ENCODE measurements at regions not wholly inside any gene's neighbourhood (a gene's known extent, or its start where the extent isn't known, plus 50 kb on each side); places are given as distances from the start of the nearest gene placed in this dataset.

DNA sequence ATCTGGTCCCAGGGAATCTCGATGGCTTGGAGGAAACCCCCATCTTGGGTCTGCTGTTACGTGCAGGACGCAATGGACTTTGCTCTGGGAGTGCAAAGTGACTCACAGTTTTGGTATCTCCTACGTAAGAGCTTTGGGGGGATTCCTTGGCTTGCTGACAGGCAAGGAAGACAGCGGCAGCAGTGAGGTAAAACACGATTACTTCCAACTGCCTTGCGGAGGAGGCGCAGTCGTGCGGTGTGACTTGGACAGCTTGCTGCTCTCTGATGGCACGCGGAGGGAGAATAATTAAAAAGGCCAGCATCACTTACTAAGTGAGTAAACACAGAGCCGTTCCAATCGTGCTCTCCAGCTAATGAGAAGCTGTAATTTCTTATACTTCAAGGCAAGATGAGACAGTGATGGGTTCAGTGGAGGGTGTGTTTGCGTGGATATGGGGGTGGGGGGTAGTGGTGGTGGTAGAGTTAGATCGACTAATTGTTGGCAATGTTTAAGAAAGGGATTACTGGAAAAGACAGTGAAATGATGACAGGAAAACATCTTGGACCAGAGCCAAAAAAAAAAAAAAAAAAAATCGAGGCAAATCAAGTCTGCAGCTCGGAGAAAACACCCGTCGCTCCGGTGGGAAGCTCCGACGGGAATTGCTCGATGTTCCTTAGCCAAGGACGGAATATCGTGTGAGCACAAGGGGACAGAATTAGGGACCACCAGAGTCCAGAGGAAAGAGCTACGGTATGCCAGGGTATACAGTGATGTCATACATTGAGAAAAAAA lies 184.8 kb upstream of the ZFHX3 start:
- Histone ChIP-seq H3K9ac (ENCODE audit: low read length) (no peak overlapping the region), H3K36me3 (ENCODE audit: control insufficient read depth, insufficient read depth, low read length) (no peaks in the 10 kb centered on the region), H3K4me3 (ENCODE audit: low read length) (no peak overlapping the region), H3K9me3 (ENCODE audit: control insufficient read depth, low read length) (no peaks in the 10 kb centered on the region), H3K27me3 (ENCODE audit: control insufficient read depth, insufficient read depth, low read length) (peaks cover 4% of the 10 kb centered on the region), H3K4me1 (ENCODE audit: control insufficient read depth, insufficient read depth, low read length) (peaks cover 6% of the 10 kb centered on the region)

DNA sequence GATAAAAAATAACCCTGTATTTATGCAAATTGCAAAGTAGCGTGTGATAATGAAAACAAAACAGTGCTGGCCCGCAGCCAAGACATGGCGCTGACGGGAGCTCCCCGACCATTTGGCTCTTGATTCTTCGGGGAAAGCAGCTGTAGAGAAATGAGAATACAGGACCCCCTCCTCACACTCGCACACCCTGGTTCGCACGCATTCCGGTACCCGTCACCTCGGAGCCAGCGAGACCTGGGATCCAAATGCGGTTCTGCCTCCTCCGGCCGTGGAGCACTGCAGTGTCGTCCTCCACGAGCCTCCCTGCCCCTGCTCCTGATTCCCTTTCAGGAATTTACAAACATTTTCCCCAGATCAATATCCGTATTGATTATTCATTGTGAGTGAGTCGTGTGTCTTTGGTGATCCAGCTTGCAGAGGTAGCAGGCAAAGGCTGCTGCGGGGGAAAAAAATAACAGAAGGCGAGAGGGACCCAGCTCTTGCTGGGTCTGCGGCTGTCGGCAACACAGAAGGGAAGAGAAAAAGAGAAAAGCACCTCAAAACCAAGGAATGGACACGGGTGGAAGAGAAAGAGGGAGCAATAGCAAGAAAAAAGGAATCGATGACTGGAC lies 184.1 kb upstream of the ZFHX3 start:
- Histone ChIP-seq H3K4me1 (ENCODE audit: control insufficient read depth, insufficient read depth, low read length) (peaks cover 6% of the 10 kb centered on the region), H3K4me3 (ENCODE audit: low read length) (no peak overlapping the region), H3K9me3 (ENCODE audit: control insufficient read depth, low read length) (no peaks in the 10 kb centered on the region), H3K36me3 (ENCODE audit: control insufficient read depth, insufficient read depth, low read length) (no peaks in the 10 kb centered on the region), H3K9ac (ENCODE audit: low read length) (no peak overlapping the region), H3K27me3 (ENCODE audit: control insufficient read depth, insufficient read depth, low read length) (peaks cover 4% of the 10 kb centered on the region)

DNA sequence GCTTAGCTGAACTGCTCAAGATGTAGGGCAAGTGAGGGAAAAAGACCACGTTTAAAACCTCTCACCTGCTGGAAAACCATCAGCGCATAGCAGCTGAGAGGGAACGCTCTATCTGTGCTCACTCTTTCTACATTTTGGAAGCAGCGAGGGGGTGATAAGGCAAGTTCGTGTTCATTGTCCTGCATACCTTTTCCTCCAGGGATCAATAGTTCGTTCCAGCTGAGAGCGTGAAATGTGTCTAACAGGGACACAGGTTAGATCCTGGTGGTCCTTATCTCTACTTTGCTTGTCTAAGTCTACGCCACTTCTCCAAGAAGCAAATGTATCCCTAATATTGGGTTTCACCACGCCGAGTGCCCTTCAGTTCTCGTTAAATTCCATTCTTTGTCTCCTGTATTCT lies 183.5 kb upstream of the ZFHX3 start:
- H3K4me3 ChIP-seq (ENCODE audit: low read length), result no peak overlapping the region
- peaks cover 4% of the 10 kb centered on the region for H3K27me3 ChIP-seq (ENCODE audit: control insufficient read depth, insufficient read depth, low read length)
- H3K4me1 ChIP-seq (ENCODE audit: control insufficient read depth, insufficient read depth, low read length), result peaks cover 6% of the 10 kb centered on the region
- H3K9me3 ChIP-seq (ENCODE audit: control insufficient read depth, low read length), result no peaks in the 10 kb centered on the region
- no peak overlapping the region for H3K9ac ChIP-seq (ENCODE audit: low read length)
- no peaks in the 10 kb centered on the region for H3K36me3 ChIP-seq (ENCODE audit: control insufficient read depth, insufficient read depth, low read length)

DNA sequence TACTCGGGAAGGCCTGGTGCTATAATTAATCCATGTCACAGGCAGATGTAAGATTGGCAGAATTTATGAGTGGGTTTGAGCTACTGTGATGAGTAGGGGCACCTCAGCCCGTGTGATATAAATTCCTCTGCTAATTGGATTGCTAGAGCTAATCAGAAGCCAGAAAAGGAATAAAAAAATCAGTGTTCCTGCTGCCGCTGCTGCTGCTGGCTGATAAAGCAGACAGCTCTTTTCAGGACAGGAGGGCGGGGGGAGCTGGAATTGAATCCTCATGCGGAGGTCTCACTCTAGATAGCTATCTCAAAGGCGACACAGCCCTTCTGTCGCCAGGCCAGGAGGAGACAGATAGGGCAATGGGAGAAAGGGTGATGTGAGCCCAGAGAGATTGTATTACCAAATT lies 182.7 kb upstream of the ZFHX3 start:
- Histone ChIP-seq H3K4me3 (ENCODE audit: low read length) (no peak overlapping the region), H3K9ac (ENCODE audit: low read length) (no peak overlapping the region), H3K9me3 (ENCODE audit: control insufficient read depth, low read length) (no peaks in the 10 kb centered on the region), H3K27me3 (ENCODE audit: control insufficient read depth, insufficient read depth, low read length) (peaks cover 4% of the 10 kb centered on the region), H3K4me1 (ENCODE audit: control insufficient read depth, insufficient read depth, low read length) (peaks cover 6% of the 10 kb centered on the region), H3K36me3 (ENCODE audit: control insufficient read depth, insufficient read depth, low read length) (no peaks in the 10 kb centered on the region)

DNA sequence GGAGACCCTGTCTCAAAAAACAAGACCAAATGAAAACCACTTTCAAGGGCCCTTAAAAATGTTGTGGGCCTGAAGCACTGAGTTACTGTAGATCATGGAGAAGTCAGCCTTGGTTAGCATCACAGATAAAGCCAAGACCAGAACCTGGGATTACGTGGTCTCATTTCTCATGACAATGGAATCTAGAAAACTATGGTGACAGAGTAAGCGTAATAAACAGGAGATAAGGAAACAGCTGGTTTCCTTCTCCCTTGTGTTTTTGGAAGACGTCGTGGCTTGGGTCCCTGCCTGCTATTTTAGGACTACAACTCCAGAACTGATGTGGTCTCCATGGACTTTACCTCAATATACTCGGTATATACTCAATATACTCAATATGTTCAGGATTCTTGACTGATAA lies 180.7 kb upstream of the ZFHX3 start:
- Histone ChIP-seq H3K4me3 (ENCODE audit: low read length) (no peak overlapping the region), H3K9me3 (ENCODE audit: control insufficient read depth, low read length) (no peaks in the 10 kb centered on the region), H3K36me3 (ENCODE audit: control insufficient read depth, insufficient read depth, low read length) (no peaks in the 10 kb centered on the region), H3K27me3 (ENCODE audit: control insufficient read depth, insufficient read depth, low read length) (peaks cover 4% of the 10 kb centered on the region), H3K4me1 (ENCODE audit: control insufficient read depth, insufficient read depth, low read length) (peaks cover 6% of the 10 kb centered on the region), H3K9ac (ENCODE audit: low read length) (no peak overlapping the region)

DNA sequence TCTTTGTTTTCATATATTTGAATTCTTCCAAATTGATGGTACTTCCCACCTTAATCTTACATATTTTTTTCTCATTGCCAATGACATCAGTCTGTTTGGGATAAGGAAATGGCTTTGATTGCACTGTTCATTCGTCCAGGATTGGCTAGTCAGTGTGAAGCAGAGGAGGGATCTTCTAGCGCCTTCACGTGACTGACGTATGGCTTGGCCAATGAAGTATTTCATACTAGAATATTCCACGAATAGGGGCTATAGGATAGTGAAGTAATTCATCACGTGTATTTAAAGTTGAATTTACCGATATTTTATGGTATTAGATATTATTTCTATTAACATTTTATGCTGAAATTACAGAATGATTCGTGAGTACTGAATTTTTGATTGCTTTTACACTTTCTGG lies 178.7 kb upstream of the ZFHX3 start:
- Histone ChIP-seq H3K4me3 (ENCODE audit: low read length) (no peak overlapping the region), H3K36me3 (ENCODE audit: control insufficient read depth, insufficient read depth, low read length) (no peaks in the 10 kb centered on the region), H3K9ac (ENCODE audit: low read length) (no peak overlapping the region), H3K27me3 (ENCODE audit: control insufficient read depth, insufficient read depth, low read length) (no peaks in the 10 kb centered on the region), H3K4me1 (ENCODE audit: control insufficient read depth, insufficient read depth, low read length) (no peaks in the 10 kb centered on the region), H3K9me3 (ENCODE audit: control insufficient read depth, low read length) (no peaks in the 10 kb centered on the region)

DNA sequence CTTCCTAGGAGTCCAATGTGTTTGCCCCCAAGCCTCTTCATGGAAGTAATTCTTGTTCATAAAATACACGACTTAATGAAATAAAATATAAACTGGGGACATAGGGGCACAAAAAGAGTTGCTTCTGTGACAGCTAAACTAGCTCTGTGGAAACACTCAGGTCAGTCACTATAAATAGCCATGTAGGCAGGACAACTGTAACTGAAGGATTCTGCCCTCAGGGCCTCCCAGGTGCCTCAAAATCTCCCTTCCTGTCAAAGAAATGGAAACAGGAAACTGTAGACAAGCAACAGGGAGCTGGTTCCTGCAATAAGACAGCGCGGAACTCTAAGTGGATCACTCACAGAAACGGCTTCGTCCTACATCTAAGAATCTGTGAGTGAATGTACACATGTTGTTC lies 178.1 kb upstream of the ZFHX3 start:
- Histone ChIP-seq H3K36me3 (ENCODE audit: control insufficient read depth, insufficient read depth, low read length) (no peaks in the 10 kb centered on the region), H3K4me3 (ENCODE audit: low read length) (no peak overlapping the region), H3K9me3 (ENCODE audit: control insufficient read depth, low read length) (no peaks in the 10 kb centered on the region), H3K4me1 (ENCODE audit: control insufficient read depth, insufficient read depth, low read length) (no peaks in the 10 kb centered on the region), H3K9ac (ENCODE audit: low read length) (no peak overlapping the region), H3K27me3 (ENCODE audit: control insufficient read depth, insufficient read depth, low read length) (no peaks in the 10 kb centered on the region)

DNA sequence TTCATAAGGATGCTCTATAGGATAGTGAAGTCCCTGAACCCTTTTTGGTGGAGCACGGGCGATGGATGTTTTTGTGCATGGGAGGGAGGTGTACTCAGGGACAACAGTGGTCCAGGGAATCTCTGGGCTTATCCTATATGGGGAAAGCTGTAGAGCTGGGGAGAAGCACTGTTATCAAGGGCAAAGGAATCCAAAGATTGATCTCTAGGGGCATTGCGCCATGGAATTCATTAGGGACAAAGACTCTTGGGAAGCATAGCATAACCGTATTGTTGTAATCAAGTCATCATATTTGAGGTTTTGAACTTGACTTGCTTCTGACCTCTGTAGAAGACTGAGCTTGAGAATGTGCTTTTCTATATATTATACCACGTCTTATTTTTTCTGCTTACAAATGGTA lies 172.9 kb upstream of the ZFHX3 start:
- Histone ChIP-seq H3K4me1 (ENCODE audit: control insufficient read depth, insufficient read depth, low read length) (no peaks in the 10 kb centered on the region), H3K9ac (ENCODE audit: low read length) (no peak overlapping the region), H3K9me3 (ENCODE audit: control insufficient read depth, low read length) (no peaks in the 10 kb centered on the region), H3K4me3 (ENCODE audit: low read length) (no peak overlapping the region), H3K36me3 (ENCODE audit: control insufficient read depth, insufficient read depth, low read length) (no peaks in the 10 kb centered on the region), H3K27me3 (ENCODE audit: control insufficient read depth, insufficient read depth, low read length) (no peaks in the 10 kb centered on the region)

DNA sequence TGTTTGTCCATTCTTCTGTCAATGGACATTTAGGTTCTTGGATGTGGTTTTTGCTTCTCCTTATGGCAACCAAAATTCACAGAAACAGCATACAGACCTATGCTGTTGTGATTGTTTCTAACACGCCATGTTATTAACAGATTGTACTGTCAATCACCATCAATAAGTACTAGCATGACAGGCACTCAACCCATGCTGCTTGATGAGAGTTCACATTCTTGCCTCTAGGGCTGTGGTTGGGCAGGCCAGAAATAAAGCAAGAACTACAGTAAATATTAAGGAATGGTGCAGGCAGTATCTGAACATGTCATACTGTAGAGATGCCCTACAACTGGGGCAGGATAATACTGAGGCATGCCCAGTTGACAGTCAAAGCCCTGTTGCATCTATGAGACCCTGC lies 171.2 kb upstream of the ZFHX3 start:
- Histone ChIP-seq H3K9ac (ENCODE audit: low read length) (no peak overlapping the region), H3K27me3 (ENCODE audit: control insufficient read depth, insufficient read depth, low read length) (no peaks in the 10 kb centered on the region), H3K36me3 (ENCODE audit: control insufficient read depth, insufficient read depth, low read length) (no peaks in the 10 kb centered on the region), H3K9me3 (ENCODE audit: control insufficient read depth, low read length) (no peaks in the 10 kb centered on the region), H3K4me3 (ENCODE audit: low read length) (no peak overlapping the region), H3K4me1 (ENCODE audit: control insufficient read depth, insufficient read depth, low read length) (no peaks in the 10 kb centered on the region)

DNA sequence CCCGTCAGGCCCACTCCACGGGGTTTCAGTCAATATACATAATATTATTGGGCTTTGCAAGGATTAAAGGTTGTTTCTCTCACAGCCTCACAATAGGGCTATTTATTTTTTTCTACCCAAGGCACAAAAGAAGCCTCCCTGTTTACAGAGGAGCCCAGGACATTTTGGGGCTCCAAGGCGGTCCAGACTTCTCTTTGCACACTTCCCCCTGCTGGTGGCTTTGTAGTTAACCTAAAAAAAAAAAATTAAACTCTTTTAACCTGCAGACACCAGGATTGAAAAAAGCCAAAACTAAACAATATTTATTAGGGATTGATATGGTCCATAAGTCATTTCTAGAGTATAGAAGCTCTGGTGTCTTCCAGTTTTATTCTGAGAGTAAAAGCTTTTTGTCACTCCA lies 169.7 kb upstream of the ZFHX3 start:
- Histone ChIP-seq H3K9me3 (ENCODE audit: control insufficient read depth, low read length) (no peaks in the 10 kb centered on the region), H3K4me3 (ENCODE audit: low read length) (no peak overlapping the region), H3K4me1 (ENCODE audit: control insufficient read depth, insufficient read depth, low read length) (no peaks in the 10 kb centered on the region), H3K27me3 (ENCODE audit: control insufficient read depth, insufficient read depth, low read length) (no peaks in the 10 kb centered on the region), H3K9ac (ENCODE audit: low read length) (no peak overlapping the region), H3K36me3 (ENCODE audit: control insufficient read depth, insufficient read depth, low read length) (no peaks in the 10 kb centered on the region)

DNA sequence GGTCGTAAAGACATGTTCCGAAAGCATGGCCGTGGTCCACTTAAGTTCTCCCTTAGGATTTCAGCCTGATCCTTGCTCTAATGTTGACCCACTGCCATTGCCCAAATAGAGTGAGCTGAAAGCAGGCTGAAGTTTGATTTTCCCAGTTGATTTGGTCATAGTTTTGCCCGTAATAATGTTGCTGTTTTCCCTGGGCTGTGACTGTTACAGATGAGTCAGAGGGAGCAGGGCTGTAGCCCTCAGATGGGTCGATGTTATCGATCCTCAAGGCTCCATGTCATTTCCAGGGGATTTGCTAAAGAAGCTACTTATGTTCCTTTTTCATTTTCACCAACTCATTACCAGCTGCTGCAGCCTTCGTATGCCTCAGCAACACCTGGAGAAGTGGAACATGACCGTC lies 169.0 kb upstream of the ZFHX3 start:
- H3K9ac ChIP-seq (ENCODE audit: low read length), result no peak overlapping the region
- H3K9me3 ChIP-seq (ENCODE audit: control insufficient read depth, low read length), result no peaks in the 10 kb centered on the region
- no peaks in the 10 kb centered on the region for H3K36me3 ChIP-seq (ENCODE audit: control insufficient read depth, insufficient read depth, low read length)
- H3K27me3 ChIP-seq (ENCODE audit: control insufficient read depth, insufficient read depth, low read length), result no peaks in the 10 kb centered on the region
- no peaks in the 10 kb centered on the region for H3K4me1 ChIP-seq (ENCODE audit: control insufficient read depth, insufficient read depth, low read length)
- no peak overlapping the region for H3K4me3 ChIP-seq (ENCODE audit: low read length)

DNA sequence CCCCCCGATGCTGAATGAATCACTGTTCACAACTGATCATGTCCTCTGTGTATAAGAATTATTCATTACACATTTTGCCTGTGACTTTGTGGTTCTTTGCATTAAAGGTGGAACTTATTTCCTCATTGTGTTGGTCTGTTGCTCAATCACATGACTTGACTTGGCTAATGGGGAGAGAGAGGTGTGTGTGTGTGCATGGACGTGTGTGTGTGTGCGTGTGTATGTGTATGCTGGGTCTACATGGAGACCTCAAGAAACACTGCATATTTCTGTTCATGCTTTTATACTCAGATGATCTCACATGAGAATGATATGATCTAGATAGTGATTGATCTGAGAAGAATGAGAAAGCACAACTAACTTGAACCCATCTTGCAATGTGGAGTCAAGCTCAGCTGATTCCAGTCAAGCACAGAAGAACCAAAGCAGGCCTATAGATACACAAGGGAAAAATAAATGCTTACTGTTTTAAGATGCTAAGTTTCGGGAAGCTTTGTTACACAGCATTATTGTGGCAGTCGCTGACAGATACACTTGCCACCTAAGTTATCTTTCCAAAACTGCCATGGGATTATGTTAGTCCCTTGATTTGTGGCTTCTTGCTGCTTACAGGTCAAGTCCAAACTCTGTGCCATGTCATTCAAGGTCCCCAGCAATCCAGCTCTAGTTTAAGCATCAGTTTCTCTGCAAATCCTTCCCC lies 167.9 kb upstream of the ZFHX3 start:
- Histone ChIP-seq H3K4me3 (ENCODE audit: low read length) (no peak overlapping the region), H3K9ac (ENCODE audit: low read length) (no peak overlapping the region), H3K9me3 (ENCODE audit: control insufficient read depth, low read length) (no peaks in the 10 kb centered on the region)

More for the DNA sequence above, 167.9 kb upstream of the ZFHX3 start:
- no peaks in the 10 kb centered on the region for H3K27me3 ChIP-seq (ENCODE audit: control insufficient read depth, insufficient read depth, low read length)
- H3K4me1 ChIP-seq (ENCODE audit: control insufficient read depth, insufficient read depth, low read length), result no peaks in the 10 kb centered on the region
- H3K36me3 ChIP-seq (ENCODE audit: control insufficient read depth, insufficient read depth, low read length), result no peaks in the 10 kb centered on the region
